ENCODE measurements at regions not wholly inside any gene's neighbourhood (a gene's known extent, or its start where the extent isn't known, plus 50 kb on each side); places are given as distances from the start of the nearest gene placed in this dataset.

DNA sequence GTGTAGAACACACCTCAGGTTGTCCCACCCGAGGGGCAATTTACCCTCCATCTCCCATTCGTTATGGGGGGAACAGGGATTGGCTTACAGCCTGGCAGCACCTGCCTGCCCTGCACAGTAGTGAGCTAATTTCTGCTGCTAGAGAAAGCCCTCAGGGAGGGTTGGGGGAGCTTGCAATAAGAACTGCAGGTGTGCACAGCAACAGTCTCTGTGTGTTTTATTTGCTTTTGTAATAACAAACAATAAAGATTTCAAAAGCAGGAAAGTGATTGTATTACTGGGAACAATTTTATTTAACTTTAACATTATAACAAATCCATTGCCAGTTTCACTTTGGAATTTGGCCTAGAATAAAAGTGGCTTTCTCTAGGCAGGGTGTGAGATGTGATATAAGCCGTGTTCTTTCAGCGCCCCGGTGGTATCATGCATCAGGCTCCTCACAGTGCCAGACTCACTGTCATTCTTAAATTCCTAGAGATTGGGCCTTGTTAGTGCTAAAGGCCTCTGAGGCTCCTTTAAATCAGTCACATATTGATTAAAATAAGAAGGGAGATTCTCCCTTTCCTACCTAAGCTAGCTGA is 81.1 kb downstream of the RMI1 start:
- TF ChIP-seq RAD21 (conservative IDR thresholded peaks at IDR 0.05): no peak
- TF ChIP-seq, protein P1, sequence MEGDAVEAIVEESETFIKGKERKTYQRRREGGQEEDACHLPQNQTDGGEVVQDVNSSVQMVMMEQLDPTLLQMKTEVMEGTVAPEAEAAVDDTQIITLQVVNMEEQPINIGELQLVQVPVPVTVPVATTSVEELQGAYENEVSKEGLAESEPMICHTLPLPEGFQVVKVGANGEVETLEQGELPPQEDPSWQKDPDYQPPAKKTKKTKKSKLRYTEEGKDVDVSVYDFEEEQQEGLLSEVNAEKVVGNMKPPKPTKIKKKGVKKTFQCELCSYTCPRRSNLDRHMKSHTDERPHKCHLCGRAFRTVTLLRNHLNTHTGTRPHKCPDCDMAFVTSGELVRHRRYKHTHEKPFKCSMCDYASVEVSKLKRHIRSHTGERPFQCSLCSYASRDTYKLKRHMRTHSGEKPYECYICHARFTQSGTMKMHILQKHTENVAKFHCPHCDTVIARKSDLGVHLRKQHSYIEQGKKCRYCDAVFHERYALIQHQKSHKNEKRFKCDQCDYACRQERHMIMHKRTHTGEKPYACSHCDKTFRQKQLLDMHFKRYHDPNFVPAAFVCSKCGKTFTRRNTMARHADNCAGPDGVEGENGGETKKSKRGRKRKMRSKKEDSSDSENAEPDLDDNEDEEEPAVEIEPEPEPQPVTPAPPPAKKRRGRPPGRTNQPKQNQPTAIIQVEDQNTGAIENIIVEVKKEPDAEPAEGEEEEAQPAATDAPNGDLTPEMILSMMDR (IDR thresholded peaks at IDR 0.05; ENCODE audit: poor library complexity, severe bottlenecking): no peak
- TF ChIP-seq TAF1 (IDR thresholded peaks at IDR 0.05; ENCODE audit: low read depth): no peak
- TF ChIP-seq POLR2AphosphoS5 (IDR thresholded peaks at IDR 0.05): no peak
- TF ChIP-seq EP300 (conservative IDR thresholded peaks at IDR 0.05; ENCODE audit: poor library complexity, severe bottlenecking): no peak
- TF ChIP-seq EZH2 (IDR thresholded peaks at IDR 0.05; ENCODE audit: borderline replicate concordance, insufficient read depth, low read length, poor library complexity, severe bottlenecking): no peak

Data from neural cell (in vitro differentiated cells).